GM18907 (cell line): ENCODE measurements at regions not wholly inside any gene's neighbourhood (a gene's known extent, or its start where the extent isn't known, plus 50 kb on each side); places are given as distances from the start of the nearest gene placed in this dataset.
"Not testable (repeated sequence)": the region's sequence is repeated elsewhere in the genome, so short reads cannot be mapped to it uniquely, and the experiment has no call there.

Experiments used
- ATAC-seq: cut with Tn5 transposase; IDR thresholded peaks from one replicate; pipeline ENCODE4 v1.9.1; 2021; ENCODE audit warnings: mild to moderate bottlenecking, moderate library complexity; ENCODE audit not compliant: unreplicated experiment

- ATAC-seq = no peak
These were observed 847.3 kb upstream of the ADAMTS5 start for GRCh38 chr21:27814226-27814625.

- no peak for ATAC-seq
These were observed 846.9 kb upstream of the ADAMTS5 start for GRCh38 chr21:27813750-27814149.

GRCh38 chr21:27813344-27813743, 846.5 kb upstream of the ADAMTS5 start:
- ATAC-seq = no peak

GRCh38 chr21:27812279-27812678, 845.4 kb upstream of the ADAMTS5 start:
- no peak for ATAC-seq

- ATAC-seq = no peak
These were observed 842.0 kb upstream of the ADAMTS5 start for GRCh38 chr21:27808923-27809322.

GRCh38 chr21:27807596-27807995, 840.7 kb upstream of the ADAMTS5 start:
- ATAC-seq = no peak

GRCh38 chr21:27806281-27806680, 839.4 kb upstream of the ADAMTS5 start:
- no peak for ATAC-seq

- no peak for ATAC-seq
These were observed 838.8 kb upstream of the ADAMTS5 start for GRCh38 chr21:27805696-27806095.

GRCh38 chr21:27804515-27804914, 837.6 kb upstream of the ADAMTS5 start:
- ATAC-seq = no peak

- no peak for ATAC-seq
These were observed 836.7 kb upstream of the ADAMTS5 start for GRCh38 chr21:27803571-27803970.

- ATAC-seq = no peak
These were observed 836.1 kb upstream of the ADAMTS5 start for GRCh38 chr21:27802816-27803475.

- ATAC-seq = no peak
These were observed 833.0 kb upstream of the ADAMTS5 start for GRCh38 chr21:27799861-27800260.

GRCh38 chr21:27796106-27796505, 829.2 kb upstream of the ADAMTS5 start:
- no peak for ATAC-seq

GRCh38 chr21:27795418-27795817, 828.5 kb upstream of the ADAMTS5 start:
- ATAC-seq = no peak

GRCh38 chr21:27793901-27794300, 827.0 kb upstream of the ADAMTS5 start:
- ATAC-seq = no peak

GRCh38 chr21:27787046-27787445, 820.2 kb upstream of the ADAMTS5 start:
- ATAC-seq = no peak

- ATAC-seq = no peak
These were observed 812.7 kb upstream of the ADAMTS5 start for GRCh38 chr21:27779606-27780005.

GRCh38 chr21:27776925-27777553, 810.2 kb upstream of the ADAMTS5 start:
- ATAC-seq = no peak

GRCh38 chr21:27772816-27773215, 805.9 kb upstream of the ADAMTS5 start:
- ATAC-seq = no peak

- no peak for ATAC-seq
These were observed 805.1 kb upstream of the ADAMTS5 start for GRCh38 chr21:27771938-27772483.

GRCh38 chr21:27769763-27770162, 802.9 kb upstream of the ADAMTS5 start:
- no peak for ATAC-seq

GRCh38 chr21:27768046-27768637, 801.3 kb upstream of the ADAMTS5 start:
- not testable (repeated sequence) for ATAC-seq
